Mesothelial cell of epicardium (in vitro differentiated cells): ENCODE measurements at regions not wholly inside any gene's neighbourhood (a gene's known extent, or its start where the extent isn't known, plus 50 kb on each side); places are given as distances from the start of the nearest gene placed in this dataset.
"Not testable (repeated sequence)": the region's sequence is repeated elsewhere in the genome, so short reads cannot be mapped to it uniquely, and the experiment has no call there.

ENCODE experiments used
- DNase-seq, 2 experiments: peaks; one replicate each; pipeline ENCODE4 v3.0.0; 2021; ENCODE audit warnings: low spot score in 2 of 2; ENCODE audit not compliant: unreplicated experiment in 2 of 2
- H3K27ac Mint-ChIP-seq: 2 replicates; pipeline ENCODE4 v1.8.0; 2021; ENCODE audit warnings: mixed read lengths
- H3K27me3 Mint-ChIP-seq: 2 replicates; pipeline ENCODE4 v1.8.0; 2021; ENCODE audit warnings: low read depth, mixed read lengths
- H3K36me3 Mint-ChIP-seq: 2 replicates; pipeline ENCODE4 v1.8.0; 2021; ENCODE audit warnings: mixed read lengths
- H3K4me1 Mint-ChIP-seq: 2 replicates; pipeline ENCODE4 v1.8.0; 2021; ENCODE audit warnings: mixed read lengths
- H3K4me3 Mint-ChIP-seq: 2 replicates; pipeline ENCODE4 v1.8.0; 2021; ENCODE audit warnings: mild to moderate bottlenecking, moderate library complexity, mixed read lengths
- H3K9me3 Mint-ChIP-seq: 2 replicates; pipeline ENCODE4 v1.8.0; 2021; ENCODE audit warnings: mixed read lengths
- CTCF ChIP-seq: fragments of 200-600 bp; sonication (generic); IDR thresholded peaks from one replicate; pipeline ENCODE4 v1.5.0; 2021; ENCODE audit warnings: antibody characterized with exemption; ENCODE audit not compliant: unreplicated experiment

- Mint-ChIP-seq H3K4me1 (peaks cover 6% of the 10 kb centered on the region), H3K27me3 (no peaks in the 10 kb centered on the region), H3K4me3 (no peak overlapping the region), H3K27ac (no peak overlapping the region), H3K36me3 (peaks cover 3% of the 10 kb centered on the region), H3K9me3 (peaks cover 15% of the 10 kb centered on the region)
- no peak for TF ChIP-seq CTCF
- no peak for DNase-seq
These were observed 404.4 kb upstream of the KCNMB2 start for GRCh38 chr3:178131801-178132200.

GRCh38 chr3:178137206-178137605 lies 399.0 kb upstream of the KCNMB2 start:
- DNase-seq, result no peak
- no peak for TF ChIP-seq CTCF
- Mint-ChIP-seq H3K36me3 (peaks cover 3% of the 10 kb centered on the region), H3K9me3 (peaks cover 9% of the 10 kb centered on the region), H3K4me1 (peaks cover 35% of the 10 kb centered on the region), H3K4me3 (no peak overlapping the region), H3K27me3 (no peaks in the 10 kb centered on the region), H3K27ac (peak overlapping the region; percentile 52)

DNA sequence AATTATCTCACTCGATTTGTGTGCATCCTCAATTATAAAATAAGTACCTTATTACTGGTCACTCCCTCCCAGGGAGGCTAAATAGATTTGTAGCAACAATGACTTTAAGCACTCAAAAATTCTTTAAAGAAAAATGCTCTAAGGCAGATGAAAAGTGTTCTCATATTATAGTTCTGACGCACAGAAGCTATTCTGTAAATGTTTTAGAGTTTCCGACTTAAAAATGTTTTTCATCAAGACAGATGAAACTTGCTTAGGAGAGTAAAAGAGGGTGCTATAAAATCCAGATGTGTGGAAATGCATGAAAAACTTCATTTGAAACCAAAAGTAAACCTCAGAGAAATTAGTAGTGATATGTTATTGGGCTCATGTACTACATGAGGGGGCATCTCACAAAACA lies 398.4 kb upstream of the KCNMB2 start:
- Mint-ChIP-seq H3K9me3 (peaks cover 9% of the 10 kb centered on the region), H3K4me1 (peaks cover 35% of the 10 kb centered on the region), H3K36me3 (peaks cover 3% of the 10 kb centered on the region), H3K4me3 (no peak overlapping the region), H3K27ac (no peak overlapping the region), H3K27me3 (no peaks in the 10 kb centered on the region)
- DNase-seq, result no peak
- TF ChIP-seq CTCF, result no peak

DNA sequence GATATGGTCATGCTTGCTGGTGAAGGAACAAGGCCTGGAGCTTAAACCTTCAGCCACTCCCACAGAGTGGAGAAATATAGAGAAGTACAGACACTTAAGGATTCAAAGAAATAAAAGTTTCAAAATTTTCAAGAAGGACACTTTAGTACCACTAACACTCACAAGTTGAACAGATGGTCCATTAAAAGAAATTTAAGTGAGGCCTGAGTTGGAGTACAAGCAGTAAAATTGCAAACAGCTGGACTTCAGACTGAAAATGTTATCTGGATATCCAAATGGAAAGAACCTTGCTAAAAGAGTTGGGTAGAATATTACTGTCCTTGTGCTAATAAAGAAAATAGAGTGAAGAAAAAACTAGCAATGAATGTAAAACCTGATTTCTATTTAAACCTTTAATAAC lies 397.1 kb upstream of the KCNMB2 start:
- peaks cover 9% of the 10 kb centered on the region for H3K9me3 Mint-ChIP-seq
- H3K27ac Mint-ChIP-seq, result no peak overlapping the region
- H3K4me3 Mint-ChIP-seq, result no peak overlapping the region
- H3K36me3 Mint-ChIP-seq, result peaks cover 3% of the 10 kb centered on the region
- no peaks in the 10 kb centered on the region for H3K27me3 Mint-ChIP-seq
- no peak for TF ChIP-seq CTCF
- peaks cover 35% of the 10 kb centered on the region for H3K4me1 Mint-ChIP-seq
- no peak for DNase-seq

DNA sequence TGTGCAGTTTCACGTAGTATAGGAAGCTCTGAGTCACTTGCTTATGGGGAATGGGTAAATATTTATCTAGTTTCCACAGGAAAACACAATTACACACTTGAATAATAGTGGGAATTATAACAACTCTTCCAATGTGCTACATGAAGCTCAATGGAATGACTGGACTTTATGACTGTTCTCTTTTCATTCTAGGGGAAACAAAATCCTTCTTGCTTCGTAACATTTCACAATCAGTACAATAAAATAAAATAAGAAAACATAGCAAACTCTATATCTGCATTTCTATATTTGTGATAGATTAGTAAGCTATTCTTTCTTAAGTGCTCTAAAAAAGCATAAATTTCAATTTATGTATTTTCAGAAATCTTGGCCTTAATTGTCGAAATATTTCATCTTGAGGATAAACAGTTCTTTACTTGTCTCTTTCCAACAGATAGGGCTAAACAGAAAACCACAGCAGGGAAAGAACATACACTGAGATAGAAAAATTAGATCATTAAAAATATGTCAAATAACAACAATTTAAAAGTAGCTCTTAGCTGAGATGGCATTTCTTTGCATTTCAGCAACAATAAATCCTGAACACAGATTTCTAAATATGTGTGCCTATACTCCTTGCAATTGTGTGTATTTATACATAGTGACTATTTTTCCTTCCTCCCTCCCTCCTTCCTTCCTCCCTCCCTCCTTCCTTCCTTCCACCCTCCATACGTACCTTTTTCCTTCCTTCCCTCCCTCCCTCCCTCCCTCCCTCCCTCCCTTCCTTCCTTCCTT lies 395.5 kb upstream of the KCNMB2 start:
- no peaks in the 10 kb centered on the region for H3K36me3 Mint-ChIP-seq
- no peak for TF ChIP-seq CTCF
- H3K27ac Mint-ChIP-seq, result peak overlapping the region; percentile 42
- H3K27me3 Mint-ChIP-seq, result no peaks in the 10 kb centered on the region
- H3K4me1 Mint-ChIP-seq, result peaks cover 42% of the 10 kb centered on the region
- DNase-seq, result no peak
- no peak overlapping the region for H3K4me3 Mint-ChIP-seq
- H3K9me3 Mint-ChIP-seq, result no peaks in the 10 kb centered on the region

- not testable (repeated sequence) for DNase-seq, H3K36me3 Mint-ChIP-seq, H3K4me3 Mint-ChIP-seq, H3K9me3 Mint-ChIP-seq, H3K27me3 Mint-ChIP-seq
- peaks cover 47% of the 10 kb centered on the region for H3K4me1 Mint-ChIP-seq
- peak overlapping the region; percentile 55 for H3K27ac Mint-ChIP-seq
These were observed 394.9 kb upstream of the KCNMB2 start for GRCh38 chr3:178141305-178141684.
